Endothelial cell of hepatic sinusoid (primary cell): ENCODE measurements at regions not wholly inside any gene's neighbourhood (a gene's known extent, or its start where the extent isn't known, plus 50 kb on each side); places are given as distances from the start of the nearest gene placed in this dataset.
"Not testable (repeated sequence)": the region's sequence is repeated elsewhere in the genome, so short reads cannot be mapped to it uniquely, and the experiment has no call there.

Experiments
- in situ Hi-C: cut with HindIII; loops from 2 replicates; pipeline ENCODE4 v1.10.0; 2017; ENCODE audit warnings: low sequenced_read_pairs

GRCh38 chr5:163252950-163253349 is 184.4 kb upstream of the CCNG1 start:
- in situ Hi-C loops = no loop called here

DNA sequence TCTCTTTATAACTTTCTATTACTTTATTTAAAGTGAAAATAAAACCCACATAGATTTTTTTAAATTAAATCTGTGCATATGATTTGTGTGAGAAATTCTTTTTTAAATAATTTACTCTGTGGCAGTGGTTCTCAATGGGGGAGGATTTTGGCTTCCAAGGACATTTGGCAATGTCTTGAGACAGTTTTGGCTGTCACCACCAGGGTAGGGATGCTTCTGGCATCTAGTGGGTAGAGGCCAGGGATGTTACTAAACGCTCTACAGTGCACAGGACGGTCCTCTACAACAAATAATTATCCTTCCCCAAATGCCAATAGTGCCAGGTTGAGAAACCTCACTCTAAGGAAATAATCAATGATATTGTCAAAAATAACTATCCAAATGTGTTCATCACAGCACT is 177.9 kb upstream of the CCNG1 start:
- in situ Hi-C loops = no loop called here

- in situ Hi-C loops = no loop called here
These were observed 176.9 kb upstream of the CCNG1 start for GRCh38 chr5:163260471-163260870.

- in situ Hi-C loops = no loop called here
These were observed 176.4 kb upstream of the CCNG1 start for GRCh38 chr5:163260961-163261360.

- in situ Hi-C loops = no loop called here
These were observed 175.6 kb upstream of the CCNG1 start for GRCh38 chr5:163261647-163262269.

DNA sequence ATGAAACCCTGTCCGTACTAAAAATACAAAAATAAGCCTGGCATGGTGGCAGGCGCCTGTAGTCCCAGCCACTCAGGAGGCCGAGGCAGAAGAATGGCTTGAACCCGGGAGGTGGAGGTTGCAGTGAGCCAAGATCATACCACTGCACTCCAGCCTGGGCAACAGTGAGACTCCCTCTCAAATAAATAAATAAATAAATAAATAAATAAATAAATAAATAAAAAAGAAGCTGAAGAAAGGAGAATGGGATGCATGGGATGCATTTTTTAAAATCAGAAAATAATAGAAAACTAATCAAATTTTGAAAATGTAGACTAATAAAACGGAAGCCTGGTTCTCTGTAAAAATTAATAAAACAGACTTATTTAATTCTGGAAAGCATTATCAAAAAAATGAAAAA is 171.1 kb upstream of the CCNG1 start:
- in situ Hi-C loops = not testable (repeated sequence)

- in situ Hi-C loops = no loop called here
These were observed 167.8 kb upstream of the CCNG1 start for GRCh38 chr5:163269624-163270023.

GRCh38 chr5:163276466-163276865 is 160.9 kb upstream of the CCNG1 start:
- in situ Hi-C loops = no loop called here

GRCh38 chr5:163280897-163281296 is 156.5 kb upstream of the CCNG1 start:
- in situ Hi-C loops = not testable (repeated sequence)

DNA sequence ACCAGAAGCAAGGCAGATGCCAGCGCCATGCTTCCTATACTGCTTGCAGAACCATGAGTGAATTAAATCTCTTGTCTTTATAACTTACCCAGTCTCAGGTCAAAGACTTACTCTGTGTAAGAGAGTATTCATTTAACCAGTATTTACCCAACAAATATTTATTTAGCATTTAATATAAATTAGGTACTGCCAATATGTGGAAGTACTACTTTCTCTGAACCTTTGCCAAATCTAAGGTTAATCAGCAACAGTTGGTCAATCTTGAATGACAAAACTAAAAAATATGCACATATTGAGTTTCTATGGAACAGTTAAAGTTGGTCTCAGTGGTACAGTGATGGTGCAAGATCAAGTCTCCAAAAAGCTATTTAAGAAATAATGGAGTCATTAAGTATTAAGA is 155.9 kb upstream of the CCNG1 start:
- in situ Hi-C loops = no loop called here

DNA sequence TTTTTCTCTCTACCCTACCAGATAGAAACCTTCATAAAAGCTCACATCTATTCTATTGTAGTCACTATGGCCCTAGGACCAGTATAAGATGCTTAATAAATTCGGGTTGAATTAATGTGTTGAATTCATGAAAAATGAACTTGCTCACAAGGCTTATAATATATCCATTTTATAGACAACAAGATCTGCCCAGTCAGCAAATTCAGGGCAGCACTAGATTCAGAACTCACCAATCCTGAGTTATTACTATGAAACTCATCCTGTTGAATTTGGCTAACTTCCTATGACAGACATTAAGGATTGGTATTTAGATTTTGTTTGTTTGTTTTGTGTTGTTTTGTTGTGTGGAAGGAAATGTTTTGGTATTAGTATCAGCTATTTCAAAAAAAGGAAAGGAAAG is 143.6 kb upstream of the CCNG1 start:
- in situ Hi-C loops = no loop called here

DNA sequence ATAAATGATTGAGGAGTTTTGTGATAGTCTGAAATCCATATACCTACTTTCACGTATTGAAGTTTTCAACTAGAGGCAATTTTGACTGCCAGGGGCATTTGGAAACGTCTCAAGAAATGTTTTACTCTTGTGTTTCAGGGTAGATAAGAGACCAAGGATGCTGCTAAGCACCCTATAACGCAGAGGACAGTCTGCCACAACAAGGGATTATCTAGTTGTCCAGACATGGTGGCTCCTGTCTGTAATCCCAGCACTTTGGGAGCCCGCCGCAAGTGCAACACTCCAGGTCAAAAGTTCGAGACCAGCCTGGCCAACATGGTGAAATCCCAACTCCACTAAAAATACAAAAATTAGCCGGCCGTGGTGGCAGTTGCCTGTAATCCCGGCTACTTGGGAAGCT is 133.7 kb upstream of the CCNG1 start:
- in situ Hi-C loops = no loop called here

GRCh38 chr5:163305655-163306054 is 131.7 kb upstream of the CCNG1 start:
- in situ Hi-C loops = no loop called here

DNA sequence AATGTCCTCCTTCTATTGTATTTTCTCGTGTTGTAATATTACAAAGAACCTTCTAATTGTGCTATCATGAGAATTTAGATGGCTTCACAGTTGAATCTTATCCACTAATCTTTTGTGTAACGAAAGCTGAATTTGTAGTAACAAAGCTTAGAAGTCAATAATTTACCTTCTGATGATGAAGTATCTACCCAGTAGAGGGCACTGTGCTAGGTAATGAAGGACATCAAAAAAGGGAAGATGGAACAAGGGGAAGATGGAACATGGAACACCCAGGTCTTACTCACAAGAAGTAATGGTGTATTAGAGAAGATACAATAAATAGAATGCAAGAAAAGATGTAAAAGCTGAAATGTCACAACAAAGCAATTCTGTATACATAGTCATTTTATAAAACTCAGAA is 131.0 kb upstream of the CCNG1 start:
- in situ Hi-C loops = no loop called here

DNA sequence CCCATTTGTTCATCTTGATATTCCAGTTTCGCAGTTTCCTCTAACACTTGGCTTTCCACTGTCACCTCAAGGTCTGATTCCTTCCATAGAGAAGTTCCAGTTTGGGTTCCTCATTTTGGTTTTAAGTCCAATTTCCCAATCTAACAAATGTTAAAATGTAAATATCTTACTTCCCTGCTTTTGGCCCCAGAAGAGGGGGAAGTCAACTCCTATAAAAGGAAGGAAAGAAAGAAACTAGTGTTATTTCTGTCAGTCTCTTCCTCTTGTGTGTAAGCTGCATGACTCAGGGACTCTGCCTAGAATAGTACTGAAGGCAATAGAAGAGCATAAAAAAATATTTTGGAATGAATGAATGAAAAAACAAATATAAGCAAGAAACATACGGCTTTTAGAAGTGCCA is 127.5 kb upstream of the CCNG1 start:
- in situ Hi-C loops = no loop called here

DNA sequence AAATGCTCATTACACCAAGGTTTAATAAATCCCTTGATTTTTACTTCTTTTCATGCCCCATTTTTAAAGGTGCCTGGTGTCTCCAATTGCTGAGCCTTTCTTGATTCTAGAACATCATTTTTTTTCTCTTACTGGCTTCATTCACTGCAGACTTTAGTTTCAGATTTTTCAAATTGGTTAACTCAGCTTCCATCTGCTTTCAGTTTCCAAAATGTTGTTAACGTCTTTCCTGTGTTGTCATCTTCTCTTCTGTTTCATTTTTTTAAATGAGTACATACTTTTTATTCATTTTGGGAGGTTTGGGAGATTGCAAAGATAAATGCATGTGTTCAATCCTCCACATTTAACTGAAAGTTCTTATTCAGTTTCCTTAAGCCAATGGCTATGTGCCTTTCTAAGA is 126.4 kb upstream of the CCNG1 start:
- in situ Hi-C loops = no loop called here

GRCh38 chr5:163312598-163312997 is 124.8 kb upstream of the CCNG1 start:
- in situ Hi-C loops = no loop called here

DNA sequence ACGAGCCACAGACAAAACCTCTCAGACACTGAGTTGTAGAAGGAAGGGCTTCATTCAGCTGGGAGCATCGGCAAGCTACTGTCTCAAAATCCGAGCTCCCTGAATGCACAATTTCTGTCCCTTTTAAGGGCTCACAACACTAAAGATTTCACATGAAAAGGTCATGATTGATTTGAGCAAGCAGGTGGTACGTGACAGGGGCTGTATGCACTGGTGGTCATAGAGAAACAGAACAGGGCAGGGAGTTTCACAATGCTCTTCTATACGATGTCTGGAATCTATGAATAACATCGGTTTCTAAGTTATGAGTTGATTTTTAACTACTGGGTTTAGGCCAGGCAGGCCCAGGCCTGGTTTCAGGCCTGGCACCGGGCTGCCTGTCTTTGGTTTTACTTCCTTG is 124.3 kb upstream of the CCNG1 start:
- in situ Hi-C loops = not testable (repeated sequence)

DNA sequence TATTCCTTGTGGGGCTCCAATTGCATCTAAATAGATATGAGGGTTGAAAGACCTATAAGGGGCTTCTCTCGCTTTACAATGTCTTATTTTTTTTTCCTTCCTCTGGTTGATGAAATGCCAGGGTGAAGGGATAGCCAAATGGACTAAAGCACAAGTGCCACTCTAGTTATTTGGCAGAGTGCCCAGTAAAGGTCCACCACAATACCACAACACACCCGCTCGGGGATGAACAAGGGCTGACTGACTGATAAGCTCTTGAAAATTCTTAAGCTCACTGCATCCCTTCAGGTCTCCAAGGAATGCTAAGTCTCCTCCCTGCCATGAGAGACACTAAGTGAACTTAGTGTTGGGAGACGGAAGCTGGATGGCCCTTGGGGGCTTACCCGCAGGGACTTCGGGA is 121.0 kb upstream of the CCNG1 start:
- in situ Hi-C loops = not testable (repeated sequence)

DNA sequence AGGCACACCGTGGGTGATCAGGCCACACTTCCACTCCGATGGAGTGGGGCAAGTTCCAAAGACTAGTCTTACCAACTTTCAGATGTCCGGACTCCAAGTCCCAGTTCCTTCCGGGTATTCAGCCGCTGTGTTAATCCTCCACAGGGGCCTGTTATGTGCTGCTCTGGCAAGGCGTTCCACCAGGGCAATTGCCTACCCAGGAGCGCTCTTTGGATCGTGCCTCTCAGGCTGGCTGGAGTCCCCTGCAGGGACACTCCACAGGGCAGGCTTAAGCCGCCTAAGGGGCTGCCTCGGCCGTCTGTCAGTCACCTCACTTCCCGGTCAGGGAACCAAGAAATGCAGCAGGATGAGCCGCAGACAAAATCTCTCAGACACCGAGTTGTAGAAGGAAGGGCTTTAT is 118.7 kb upstream of the CCNG1 start:
- in situ Hi-C loops = no loop called here

GRCh38 chr5:163321511-163321910 is 115.9 kb upstream of the CCNG1 start:
- in situ Hi-C loops = loop anchor here (10.0 kb wide), 1 partner anchor 1967 kb away; no protein-coding TSS in a partner anchor

DNA sequence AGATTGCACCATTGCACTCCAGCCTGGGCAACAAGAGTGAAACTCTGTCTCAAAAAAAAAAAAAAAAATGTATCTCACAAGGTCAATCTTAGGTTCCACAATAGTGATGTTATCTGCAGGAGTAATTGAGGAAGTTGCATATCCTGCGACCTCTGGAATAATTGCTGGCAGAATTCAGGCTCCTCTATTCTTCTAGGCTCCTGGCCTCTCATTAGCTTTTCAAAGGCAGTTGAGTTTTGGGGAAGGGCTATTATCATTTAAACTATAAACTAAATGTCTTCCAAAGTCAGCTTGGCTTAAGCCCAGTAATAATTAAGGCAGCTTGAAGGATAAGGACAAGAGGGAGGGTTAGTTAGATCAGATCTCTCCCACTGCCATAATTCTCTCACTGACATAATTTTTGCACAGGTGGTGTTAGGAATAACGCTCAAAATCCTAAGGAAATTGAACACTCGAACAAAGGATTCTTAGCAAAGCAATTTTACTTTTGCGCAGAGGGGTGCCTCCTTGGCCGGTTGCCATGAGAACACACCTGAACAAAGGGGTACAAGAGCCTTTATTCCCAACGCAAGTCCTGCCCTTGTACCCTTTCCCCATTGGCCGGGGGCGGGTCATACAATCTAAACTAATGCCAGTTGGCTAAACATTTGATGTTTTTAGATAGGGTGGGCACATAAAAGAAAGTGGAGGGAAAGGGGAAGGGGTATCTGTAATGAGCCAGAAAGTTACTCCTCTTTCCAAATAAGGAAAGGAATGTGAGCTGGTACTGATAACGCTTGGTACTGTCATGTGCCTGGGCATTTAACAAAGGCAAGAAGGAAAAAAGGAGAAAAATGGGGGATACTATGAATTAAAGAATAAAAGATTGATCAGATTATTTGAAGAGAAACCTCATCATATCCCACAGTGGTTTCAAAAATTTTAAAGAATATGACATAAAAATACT is 106.4 kb upstream of the CCNG1 start:
- in situ Hi-C loops = no loop called here
